K562 (cell line): ENCODE measurements at regions not wholly inside any gene's neighbourhood (a gene's known extent, or its start where the extent isn't known, plus 50 kb on each side); places are given as distances from the start of the nearest gene placed in this dataset.

ENCODE experiments used
- ATAC-seq: fragments of 200-7000 bp; cut with Tn5 transposase; 3 replicates; pipeline ENCODE4 v1.9.1; 2020; ENCODE audit warnings: moderate library complexity
- BruUV-seq: library from RNA; stranded (reverse); fragments of 400-500 nt; replicated peaks from 2 replicates; lab custom pipeline; 2021; lab: Mats Ljungman, UMichigan
- CTCF ChIA-PET: fragments of 300-600 bp; formaldehyde crosslinking; extraction: SDS; loops from one replicate; lab custom pipeline; 2021; ENCODE audit warnings: low intra/inter-chr PET ratio; lab: Yijun Ruan, JAX
- POLR2A ChIA-PET: fragments of 300-600, 350-650 bp; sonication (Branson Sonifier 250); formaldehyde crosslinking; extraction: SDS; loops from one replicate; lab custom pipeline; 2021; ENCODE audit warnings: antibody characterized with exemption, inconsistent platforms; lab: Yijun Ruan, JAX
- DNase-seq, 4 experiments: peaks; one replicate each; pipeline versions ENCODE4 v3.0.0 to v3.0.0-alpha.2; 2011 to 2018; ENCODE audit warnings: low spot score in 3 of 4, mixed read lengths in 3 of 4; ENCODE audit errors: extremely low read depth in 1 of 4
- FAIRE-seq: peaks from 2 replicates; lab custom pipeline; 2011; peaks lifted over from hg19 to GRCh38; lab: Jason Lieb, UNC
- H2AFZ ChIP-seq: 2 replicates; pipeline ENCODE4 v1.6.0; 2011; ENCODE audit warnings: low read depth, low read length, control low read depth, inconsistent platforms
- H3K27ac ChIP-seq: fragments of 200-600 bp; 3 replicates; pipeline ENCODE4 v1.8.0; 2011; ENCODE audit warnings: low read depth, mild to moderate bottlenecking, control low read depth, inconsistent platforms, low read length, moderate library complexity, mixed read lengths; ENCODE audit errors: extremely low read depth
- H3K27me3 ChIP-seq, 2 experiments: fragments of 300-600 bp in 1 of 2; 2 replicates in 1 of 2; 3 replicates in 1 of 2; pipeline versions ENCODE4 v1.6.0 to v1.8.0; 2011; ENCODE audit warnings: inconsistent platforms in 2 of 2, low read length in 2 of 2, mild to moderate bottlenecking in 1 of 2, mixed read lengths in 1 of 2, moderate library complexity in 1 of 2; ENCODE audit not compliant: control insufficient read depth in 2 of 2, insufficient read depth in 2 of 2
- H3K36me3 ChIP-seq: fragments of 300-600 bp; 3 replicates; pipeline ENCODE4 v1.8.0; 2011; ENCODE audit warnings: mild to moderate bottlenecking, low read length, inconsistent platforms; ENCODE audit not compliant: control insufficient read depth, insufficient read depth
- H3K4me1 ChIP-seq, 2 experiments: fragments of 200-600 bp in 1 of 2; replicated peaks in 1 of 2; 2 replicates in 1 of 2; 3 replicates in 1 of 2; pipeline versions ENCODE4 v1.5.1 to v1.8.0; 2011; ENCODE audit warnings: inconsistent platforms in 2 of 2, low read length in 2 of 2, mild to moderate bottlenecking in 1 of 2, mixed read lengths in 1 of 2, moderate library complexity in 1 of 2; ENCODE audit not compliant: control insufficient read depth in 2 of 2, insufficient read depth in 2 of 2
- H3K4me2 ChIP-seq: 2 replicates; pipeline ENCODE4 v1.6.1; 2011; ENCODE audit warnings: low read length, control low read depth, inconsistent platforms, mixed read lengths; ENCODE audit not compliant: insufficient read depth
- H3K4me3 ChIP-seq: fragments of 200-600 bp; sonication (generic), shearing (Covaris generic); 2 replicates; pipeline ENCODE4 v1.5.1; 2016; ENCODE audit warnings: control low read depth, inconsistent platforms
- H3K79me2 ChIP-seq: fragments of 200-600 bp; 3 replicates; pipeline ENCODE4 v1.8.0; 2011; ENCODE audit warnings: low read length, inconsistent platforms; ENCODE audit not compliant: control insufficient read depth, insufficient read depth
- H3K9ac ChIP-seq, 2 experiments: 2 replicates each; pipeline versions ENCODE4 v1.6.0 to v1.6.1; 2011; ENCODE audit warnings: low read depth in 2 of 2, low read length in 2 of 2, control low read depth in 1 of 2, inconsistent platforms in 1 of 2, mild to moderate bottlenecking in 1 of 2, mixed read lengths in 1 of 2; ENCODE audit not compliant: insufficient read depth in 1 of 2
- H3K9me1 ChIP-seq: one replicate; pipeline ENCODE4 v1.6.0; 2011; ENCODE audit warnings: inconsistent platforms, mild to moderate bottlenecking, low read length, moderate library complexity; ENCODE audit not compliant: control insufficient read depth, insufficient read depth
- H3K9me3 ChIP-seq: replicated peaks from 2 replicates; pipeline ENCODE4 v1.5.1; 2011; ENCODE audit warnings: low read depth, low read length, inconsistent platforms; ENCODE audit not compliant: control insufficient read depth, insufficient read depth
- H4K20me1 ChIP-seq: replicated peaks from 2 replicates; pipeline ENCODE4 v1.6.1; 2011; ENCODE audit warnings: low read length, inconsistent platforms, mixed read lengths; ENCODE audit not compliant: control insufficient read depth, insufficient read depth
- C11orf30 ChIP-seq: fragments of 450-650 bp; IDR thresholded peaks from 2 replicates; pipeline ENCODE4 v1.6.1; 2016; ENCODE audit warnings: low read depth, mild to moderate bottlenecking
- DDX20 ChIP-seq: fragments of 450-650 bp; IDR thresholded peaks from 2 replicates; pipeline ENCODE4 v1.6.1; 2016; ENCODE audit warnings: missing genetic modification characterization, low read depth, mild to moderate bottlenecking, missing compliant biosample characterization, moderate library complexity
- PML ChIP-seq: IDR thresholded peaks from 2 replicates; pipeline ENCODE4 v1.6.1; 2012; ENCODE audit warnings: low read length, inconsistent platforms
- RBM25 ChIP-seq: fragments of 200-400 bp; formaldehyde crosslinking; IDR thresholded peaks from 2 replicates; pipeline ENCODE4 v1.6.1; 2018; ENCODE audit warnings: low read length, low read depth, moderate library complexity; ENCODE audit not compliant: severe bottlenecking
- RFX1 ChIP-seq: fragments of 450-650 bp; IDR thresholded peaks from 2 replicates; pipeline ENCODE4 v1.6.1; 2016; ENCODE audit warnings: mild to moderate bottlenecking, moderate library complexity
- SREBF1 ChIP-seq: fragments of 150-350 bp; IDR thresholded peaks from 2 replicates; pipeline ENCODE4 v1.6.1; 2014; ENCODE audit warnings: antibody characterized with exemption, low read depth, low read length, borderline replicate concordance
- ZNF316 ChIP-seq: fragments of 450-650 bp; IDR thresholded peaks from 2 replicates; pipeline ENCODE4 v1.6.1; 2016
- WGBS: fragments of 100-300 bp; shearing (Covaris generic); methylation state at CpG from one replicate; pipeline ENCODE4 v1.1.6; 2016; ENCODE audit warnings: low coverage, mixed read lengths; ENCODE audit not compliant: insufficient coverage; ENCODE audit errors: missing lambda C conversion rate; 5-methylcytosine and 5-hydroxymethylcytosine counted together
- in situ Hi-C: fragments of 300-500 bp; cut with MboI; formaldehyde crosslinking; loops from 4 replicates; pipeline ENCODE4 v1.15.0; 2018; ENCODE audit warnings: inconsistent platforms, mixed read lengths
- intact Hi-C: fragments of 100-400 bp; cut with micrococcal nuclease; formaldehyde crosslinking; loops from 2 replicates; pipeline ENCODE4 v1.14.2; 2022
- TF ChIP-seq, protein P1 (sequence below): fragments of 250-450 bp; sonication (Bioruptor Pico); IDR thresholded peaks from 2 replicates; pipeline ENCODE4 v1.5.0; 2020; ENCODE audit warnings: mild to moderate bottlenecking

GRCh38 chr17:72025113-72025512 lies 95.7 kb upstream of the SOX9 start:
- ChIA-PET CTCF (no interaction called here), POLR2A (no interaction called here)
- no peak for DNase-seq
- no peak for ATAC-seq
- Histone ChIP-seq H3K9me1 (no peaks in the 10 kb centered on the region), H3K79me2 (no peaks in the 10 kb centered on the region), H3K4me2 (no peak overlapping the region), H4K20me1 (no peaks in the 10 kb centered on the region), H2AFZ (no peak overlapping the region), H3K9me3 (no peaks in the 10 kb centered on the region), H3K27me3 (no peaks in the 10 kb centered on the region), H3K9ac (no peak overlapping the region), H3K4me1 (no peaks in the 10 kb centered on the region), H3K36me3 (no peaks in the 10 kb centered on the region), H3K4me3 (no peak overlapping the region), H3K27ac (no peak overlapping the region)
- TF ChIP-seq PML (no peak), DDX20 (tag) (no peak), RFX1 (no peak), C11orf30 (0 out of 2 replicates have a peak, but pooled peaks have one; percentile 6), ZNF316 (0 out of 2 replicates have a peak, but pooled peaks have one; percentile 19), SREBF1 (no peak), RBM25 (no peak)
- TF ChIP-seq, protein P1, sequence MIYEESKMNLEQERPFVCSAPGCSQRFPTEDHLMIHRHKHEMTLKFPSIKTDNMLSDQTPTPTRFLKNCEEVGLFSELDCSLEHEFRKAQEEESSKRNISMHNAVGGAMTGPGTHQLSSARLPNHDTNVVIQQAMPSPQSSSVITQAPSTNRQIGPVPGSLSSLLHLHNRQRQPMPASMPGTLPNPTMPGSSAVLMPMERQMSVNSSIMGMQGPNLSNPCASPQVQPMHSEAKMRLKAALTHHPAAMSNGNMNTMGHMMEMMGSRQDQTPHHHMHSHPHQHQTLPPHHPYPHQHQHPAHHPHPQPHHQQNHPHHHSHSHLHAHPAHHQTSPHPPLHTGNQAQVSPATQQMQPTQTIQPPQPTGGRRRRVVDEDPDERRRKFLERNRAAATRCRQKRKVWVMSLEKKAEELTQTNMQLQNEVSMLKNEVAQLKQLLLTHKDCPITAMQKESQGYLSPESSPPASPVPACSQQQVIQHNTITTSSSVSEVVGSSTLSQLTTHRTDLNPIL (CRISPR knock-in tag) = no peak
- WGBS = 1% methylated on average over 5 of the region's 5 CpGs
- in situ Hi-C loops (no loop called here), intact Hi-C loops (no loop called here)
- no TSS peak for BruUV-seq
- FAIRE-seq = no peak
